ENCODE measurements at regions not wholly inside any gene's neighbourhood (a gene's known extent, or its start where the extent isn't known, plus 50 kb on each side); places are given as distances from the start of the nearest gene placed in this dataset.

- no peak for DNase-seq
- no peaks in the 10 kb centered on the region for H3K4me1 ChIP-seq
- TF ChIP-seq CTCF (IDR thresholded peaks at IDR 0.05): no peak
- no peak overlapping the region for H3K27ac ChIP-seq
- no peak overlapping the region for H3K9ac ChIP-seq (ENCODE audit: low read depth in 2 of 2, low read length in 2 of 2)
- H3K36me3 ChIP-seq: no peaks in the 10 kb centered on the region
- no peaks in the 10 kb centered on the region for H3K9me3 ChIP-seq
- no peak overlapping the region for H3K4me3 ChIP-seq
- H3K27me3 ChIP-seq: no peaks in the 10 kb centered on the region
- intact Hi-C loops (cut with DNase I): no loop called here
These were observed 254.7 kb upstream of the TRPC7 start for GRCh38 chr5:136620016-136620419.

- no peaks in the 10 kb centered on the region for H3K36me3 ChIP-seq
- no peak overlapping the region for H3K9ac ChIP-seq (ENCODE audit: low read depth in 2 of 2, low read length in 2 of 2)
- no peak overlapping the region for H3K27ac ChIP-seq
- no peak for DNase-seq
- no peaks in the 10 kb centered on the region for H3K4me1 ChIP-seq
- intact Hi-C loops (cut with DNase I): no loop called here
- no peaks in the 10 kb centered on the region for H3K9me3 ChIP-seq
- TF ChIP-seq CTCF (IDR thresholded peaks at IDR 0.05): no peak
- no peak overlapping the region for H3K4me3 ChIP-seq
- H3K27me3 ChIP-seq: no peaks in the 10 kb centered on the region
These were observed 254.2 kb upstream of the TRPC7 start for GRCh38 chr5:136619556-136619955.

GRCh38 chr5:136615251-136616119 lies 250.1 kb upstream of the TRPC7 start:
- no peak for TF ChIP-seq CTCF (IDR thresholded peaks at IDR 0.05)
- Histone ChIP-seq H3K9ac (ENCODE audit: low read depth in 2 of 2, low read length in 2 of 2) (no peak overlapping the region), H3K4me1 (no peaks in the 10 kb centered on the region), H3K27me3 (no peaks in the 10 kb centered on the region), H3K9me3 (no peaks in the 10 kb centered on the region), H3K4me3 (no peak overlapping the region), H3K36me3 (no peaks in the 10 kb centered on the region), H3K27ac (no peak overlapping the region)
- no peak for DNase-seq
- intact Hi-C loops (cut with DNase I): no loop called here

GRCh38 chr5:136613230-136613629 lies 247.9 kb upstream of the TRPC7 start:
- H3K36me3 ChIP-seq: no peaks in the 10 kb centered on the region
- no peak overlapping the region for H3K27ac ChIP-seq
- no peak for DNase-seq
- no peaks in the 10 kb centered on the region for H3K9me3 ChIP-seq
- H3K4me1 ChIP-seq: no peaks in the 10 kb centered on the region
- H3K4me3 ChIP-seq: no peak overlapping the region
- intact Hi-C loops (cut with DNase I): no loop called here
- no peak for TF ChIP-seq CTCF (IDR thresholded peaks at IDR 0.05)
- H3K9ac ChIP-seq (ENCODE audit: low read depth in 2 of 2, low read length in 2 of 2): no peak overlapping the region
- H3K27me3 ChIP-seq: no peaks in the 10 kb centered on the region

GRCh38 chr5:136605638-136606037 lies 240.3 kb upstream of the TRPC7 start:
- no peaks in the 10 kb centered on the region for H3K9me3 ChIP-seq
- no peaks in the 10 kb centered on the region for H3K27me3 ChIP-seq
- H3K36me3 ChIP-seq: no peaks in the 10 kb centered on the region
- no peak for TF ChIP-seq CTCF (IDR thresholded peaks at IDR 0.05)
- intact Hi-C loops (cut with DNase I): no loop called here
- no peak for DNase-seq
- H3K4me1 ChIP-seq: no peaks in the 10 kb centered on the region
- H3K9ac ChIP-seq (ENCODE audit: low read depth in 2 of 2, low read length in 2 of 2): no peak overlapping the region
- H3K4me3 ChIP-seq: no peak overlapping the region
- no peak overlapping the region for H3K27ac ChIP-seq

All from colonic mucosa (tissue), 4 donors.